ENCODE measurements at regions not wholly inside any gene's neighbourhood (a gene's known extent, or its start where the extent isn't known, plus 50 kb on each side); places are given as distances from the start of the nearest gene placed in this dataset.

DNA sequence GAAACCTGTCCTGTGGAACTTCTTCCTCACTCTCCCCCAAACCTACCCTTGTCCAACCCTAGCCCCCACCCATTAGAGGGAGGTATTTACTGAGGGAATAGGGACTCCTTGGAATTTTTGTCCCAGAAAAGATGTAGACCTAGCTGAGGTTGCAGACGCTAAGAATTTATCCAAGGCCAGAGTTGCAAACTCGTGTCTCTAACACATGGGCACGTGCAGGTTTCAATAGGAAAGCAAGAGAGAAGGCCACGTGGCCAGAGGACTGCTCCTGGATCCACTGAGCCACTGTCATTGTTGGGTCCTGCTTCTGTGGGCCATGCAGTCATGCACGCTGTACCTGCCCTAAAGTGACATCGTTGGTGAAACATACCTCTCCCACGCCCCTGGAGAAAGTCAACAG lies 243.4 kb upstream of the KCNG1 start:
- no peak for DNase-seq (ENCODE audit: low read depth, low spot score)

- no peak for DNase-seq (ENCODE audit: low read depth, low spot score)
These were observed 242.5 kb upstream of the KCNG1 start for GRCh38 chr20:51265361-51265760.

- no peak for DNase-seq (ENCODE audit: low read depth, low spot score)
These were observed 239.3 kb upstream of the KCNG1 start for GRCh38 chr20:51262240-51262639.

GRCh38 chr20:51259455-51259854 lies 236.5 kb upstream of the KCNG1 start:
- peak; percentile 89 for DNase-seq (ENCODE audit: low read depth, low spot score)

DNA sequence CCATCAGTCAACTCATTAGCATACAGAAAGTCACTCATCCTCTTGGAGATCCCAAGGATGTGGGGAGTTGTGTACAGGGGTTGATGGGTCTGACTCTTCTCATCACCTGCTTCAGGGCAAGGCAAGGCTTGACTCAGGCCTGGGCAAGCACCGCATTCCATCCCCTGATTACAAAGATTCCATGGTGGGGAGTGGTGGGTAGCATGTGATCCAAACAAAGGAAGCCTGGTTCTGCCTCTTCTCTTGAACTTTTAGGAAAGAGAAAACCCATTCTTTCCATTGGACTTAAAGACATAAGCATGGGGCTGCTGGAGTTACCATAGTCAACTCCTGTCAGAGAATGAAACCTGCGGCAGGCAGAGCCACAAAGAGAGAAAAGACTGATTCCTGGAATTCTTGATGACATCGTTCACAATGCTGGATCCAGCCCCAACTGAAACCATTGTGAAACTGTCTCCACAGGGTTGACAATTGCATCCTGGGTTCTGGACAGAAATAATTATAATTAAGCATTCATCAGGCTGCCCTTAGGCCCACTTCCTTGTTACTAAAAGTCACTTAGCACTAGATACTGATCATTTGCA lies 235.8 kb upstream of the KCNG1 start:
- peak; percentile 87 for DNase-seq (ENCODE audit: low read depth, low spot score)

GRCh38 chr20:51255417-51255816 lies 232.5 kb upstream of the KCNG1 start:
- DNase-seq (ENCODE audit: low read depth, low spot score), result no peak

DNA sequence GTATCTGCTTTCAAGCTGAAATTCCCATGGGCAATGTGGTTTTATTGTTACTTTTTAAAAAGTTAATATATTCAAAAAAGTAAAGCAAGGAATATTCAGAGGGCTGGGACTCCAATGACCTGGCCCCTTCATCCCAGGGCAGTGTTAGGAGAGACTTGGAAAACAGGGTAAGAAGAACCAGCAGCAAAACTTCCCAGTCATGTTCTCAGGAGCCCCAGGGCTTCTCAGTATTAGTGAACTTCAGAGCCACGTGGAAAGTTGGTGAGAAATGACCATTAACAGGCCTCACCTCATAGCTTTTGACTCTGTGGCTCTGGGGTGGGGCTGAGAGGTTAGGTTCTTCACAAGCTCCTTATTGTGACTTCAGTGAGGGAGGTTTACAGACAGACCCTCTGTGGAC lies 230.4 kb upstream of the KCNG1 start:
- no peak for DNase-seq (ENCODE audit: low read depth, low spot score)

GRCh38 chr20:51249781-51250180 lies 226.9 kb upstream of the KCNG1 start:
- no peak for DNase-seq (ENCODE audit: low read depth, low spot score)

GRCh38 chr20:51249215-51249614 lies 226.3 kb upstream of the KCNG1 start:
- DNase-seq (ENCODE audit: low read depth, low spot score), result no peak

- DNase-seq (ENCODE audit: low read depth, low spot score), result no peak
These were observed 221.6 kb upstream of the KCNG1 start for GRCh38 chr20:51244466-51244865.

DNA sequence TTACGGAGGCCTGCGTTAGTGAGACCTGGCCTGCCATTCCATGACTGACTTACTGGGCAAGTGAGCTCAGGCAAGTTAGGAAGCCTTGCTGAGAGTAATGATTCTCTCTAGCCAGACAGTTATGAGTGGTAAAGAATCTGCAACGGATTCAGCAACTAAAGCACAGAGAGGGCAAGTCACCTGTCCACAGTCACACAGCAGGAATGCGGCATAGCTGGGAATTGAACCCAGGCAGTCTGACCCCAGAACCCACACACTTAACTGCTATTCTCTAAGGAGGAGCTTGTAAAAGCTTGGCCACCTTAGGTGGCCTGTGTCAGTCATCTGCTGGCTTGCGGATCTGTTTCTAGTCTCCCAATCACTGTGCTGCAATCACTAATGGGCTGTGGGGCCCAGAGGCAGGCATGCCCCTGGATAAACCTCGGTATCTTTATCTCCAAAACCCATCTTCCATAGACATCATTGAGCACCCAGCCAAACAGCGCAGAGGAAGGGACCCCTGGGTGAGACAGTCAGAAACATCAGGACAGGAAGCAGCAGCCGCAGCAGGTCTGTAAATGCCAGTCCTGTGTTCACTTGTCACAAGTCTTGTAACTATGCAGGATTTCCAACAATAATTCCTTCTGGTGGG lies 215.9 kb upstream of the KCNG1 start:
- DNase-seq (ENCODE audit: low read depth, low spot score), result no peak

GRCh38 chr20:51237791-51238190 lies 214.9 kb upstream of the KCNG1 start:
- DNase-seq (ENCODE audit: low read depth, low spot score), result no peak

GRCh38 chr20:51237278-51237677 lies 214.4 kb upstream of the KCNG1 start:
- no peak for DNase-seq (ENCODE audit: low read depth, low spot score)

DNA sequence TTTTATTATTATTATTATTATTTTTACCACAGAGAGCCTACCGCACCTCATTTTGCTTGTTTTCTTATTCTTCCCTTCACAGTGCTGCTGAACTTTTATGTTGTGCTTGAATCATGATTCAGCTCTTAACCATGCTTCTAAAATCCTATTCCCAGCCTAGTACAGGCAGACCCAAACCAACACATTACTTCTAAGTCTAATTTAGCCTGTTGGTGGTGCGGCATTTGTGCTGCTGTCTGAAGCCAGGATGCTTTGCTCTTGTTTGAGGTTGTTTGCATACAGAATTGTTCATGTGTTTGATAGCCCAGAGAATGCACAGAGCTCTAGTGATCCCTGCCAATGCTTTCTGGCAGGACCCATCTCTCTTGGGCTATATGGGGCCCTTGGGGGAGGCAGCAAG lies 213.5 kb upstream of the KCNG1 start:
- no peak for DNase-seq (ENCODE audit: low read depth, low spot score)

- no peak for DNase-seq (ENCODE audit: low read depth, low spot score)
These were observed 210.4 kb upstream of the KCNG1 start for GRCh38 chr20:51233345-51233744.

- no peak for DNase-seq (ENCODE audit: low read depth, low spot score)
These were observed 207.8 kb upstream of the KCNG1 start for GRCh38 chr20:51230727-51231126.

DNA sequence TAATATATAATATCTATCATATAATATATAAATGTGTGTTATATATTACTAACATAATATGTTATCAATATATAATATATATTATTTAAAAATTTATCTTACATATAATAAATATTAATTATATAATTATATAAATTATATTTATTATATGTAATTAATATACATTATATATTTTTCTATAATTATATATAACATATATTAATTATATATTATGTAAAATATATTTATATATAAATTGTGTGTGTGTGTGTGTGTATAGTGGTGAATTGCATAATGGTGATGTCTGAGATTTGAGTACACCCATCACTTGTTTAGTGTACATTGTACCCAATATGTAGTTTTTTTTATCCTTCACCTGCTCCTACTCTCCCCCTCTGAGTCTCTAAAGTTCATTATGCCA lies 205.9 kb upstream of the KCNG1 start:
- no peak for DNase-seq (ENCODE audit: low read depth, low spot score)

- no peak for DNase-seq (ENCODE audit: low read depth, low spot score)
These were observed 204.8 kb upstream of the KCNG1 start for GRCh38 chr20:51227744-51228143.

DNA sequence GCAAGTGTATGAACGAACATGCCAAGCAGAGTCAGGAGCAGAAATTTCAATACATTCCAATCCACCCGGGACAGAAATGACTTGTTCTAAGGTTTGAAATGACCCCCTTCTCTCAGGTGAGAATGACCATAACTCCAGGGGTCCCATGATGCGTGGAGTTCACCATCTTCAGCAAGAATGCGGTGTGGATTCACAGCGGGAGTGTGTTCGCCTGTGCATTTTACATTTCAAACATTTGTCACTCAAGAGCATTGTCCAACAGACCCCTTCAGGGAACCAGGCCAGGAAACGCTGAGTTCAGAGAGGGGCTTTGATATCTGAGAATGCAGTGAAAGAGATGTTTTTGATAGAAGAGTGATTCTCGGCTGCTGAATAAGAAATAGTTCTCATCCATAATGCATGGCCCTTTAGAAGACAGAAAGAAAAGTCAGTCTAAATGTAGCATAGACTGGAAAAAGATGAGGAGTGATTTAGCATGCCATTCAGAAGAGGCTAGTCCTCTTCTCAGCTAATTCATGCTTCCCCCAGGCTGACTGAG lies 200.3 kb upstream of the KCNG1 start:
- no peak for DNase-seq (ENCODE audit: low read depth, low spot score)

DNA sequence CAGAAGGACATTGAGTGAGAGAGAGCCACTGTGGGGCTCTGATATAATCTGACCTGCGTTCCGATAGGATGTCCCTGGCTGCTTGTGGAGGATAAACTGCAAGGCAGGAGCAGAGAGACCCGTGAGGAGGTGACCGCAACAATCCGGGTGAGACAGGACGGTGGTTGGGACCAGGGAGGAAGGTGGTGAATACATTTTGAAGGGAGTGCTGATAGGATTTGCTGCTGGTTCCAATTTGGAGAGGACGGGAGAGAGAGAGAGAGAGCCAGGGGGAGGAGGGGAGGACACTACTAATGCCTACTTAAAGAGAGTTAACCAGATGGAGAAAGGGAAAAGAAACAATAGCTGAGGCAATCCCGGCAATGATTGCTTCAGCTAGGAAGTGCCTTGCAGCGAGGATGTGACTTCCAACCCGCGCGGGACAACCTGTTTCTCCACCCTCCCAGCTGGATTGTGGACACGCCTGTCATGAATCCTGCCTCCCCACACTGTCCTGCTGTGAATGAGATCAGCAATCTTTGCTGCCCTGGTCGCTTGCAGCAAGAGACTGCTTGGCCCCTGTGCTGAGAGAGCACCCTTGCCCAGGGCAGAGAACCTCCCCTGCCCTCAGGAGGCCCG lies 199.0 kb upstream of the KCNG1 start:
- DNase-seq (ENCODE audit: low read depth, low spot score), result peak; percentile 81

- no peak for DNase-seq (ENCODE audit: low read depth, low spot score)
These were observed 198.2 kb upstream of the KCNG1 start for GRCh38 chr20:51221103-51221502.

DNA sequence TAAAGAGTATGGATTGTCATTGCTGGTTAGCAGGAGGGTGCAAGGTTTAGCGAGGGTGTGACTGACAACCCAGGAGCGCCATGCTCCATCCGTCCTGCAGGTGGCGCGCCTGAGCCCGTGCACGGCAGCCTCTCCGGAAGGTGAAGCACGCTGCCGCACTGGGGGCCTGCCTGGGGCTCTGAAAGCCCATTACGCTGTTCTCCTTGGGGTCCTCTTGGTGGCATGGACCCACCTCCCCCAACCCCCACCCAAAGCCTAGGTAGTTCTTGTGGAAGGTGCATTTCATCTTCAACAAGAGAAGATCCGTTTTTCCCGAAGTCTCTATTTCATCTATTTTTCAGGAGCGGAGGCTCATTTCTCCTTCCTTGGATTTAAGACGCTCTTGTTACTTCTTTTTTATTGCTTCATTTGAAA lies 197.4 kb upstream of the KCNG1 start:
- DNase-seq (ENCODE audit: low read depth, low spot score), result peak; percentile 76

DNA sequence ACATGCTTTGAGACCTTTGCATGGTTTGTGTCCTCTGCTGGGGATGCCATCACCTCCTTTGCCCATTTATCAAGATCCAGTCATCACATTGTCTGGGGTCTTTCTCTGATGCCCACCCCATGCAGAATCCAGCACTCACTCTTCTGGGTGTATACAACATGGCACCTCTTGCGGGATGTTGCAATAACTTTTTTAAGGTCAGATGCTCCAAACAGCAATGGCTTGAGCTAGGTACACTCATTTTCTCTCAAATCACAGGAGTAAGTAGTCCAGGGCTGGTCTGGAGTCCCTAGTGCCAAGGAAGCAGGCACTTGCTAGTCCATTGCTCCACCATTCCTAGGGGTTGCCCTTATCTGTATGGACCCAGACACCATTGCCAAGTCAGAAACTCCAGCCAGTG lies 196.6 kb upstream of the KCNG1 start:
- DNase-seq (ENCODE audit: low read depth, low spot score), result no peak
